TTC549 (cell line): ENCODE measurements at regions not wholly inside any gene's neighbourhood (a gene's known extent, or its start where the extent isn't known, plus 50 kb on each side); places are given as distances from the start of the nearest gene placed in this dataset.

Source experiments
- FAIRE-seq: peaks from 2 replicates; lab custom pipeline; 2012; peaks lifted over from hg19 to GRCh38; lab: Jason Lieb, UNC

DNA sequence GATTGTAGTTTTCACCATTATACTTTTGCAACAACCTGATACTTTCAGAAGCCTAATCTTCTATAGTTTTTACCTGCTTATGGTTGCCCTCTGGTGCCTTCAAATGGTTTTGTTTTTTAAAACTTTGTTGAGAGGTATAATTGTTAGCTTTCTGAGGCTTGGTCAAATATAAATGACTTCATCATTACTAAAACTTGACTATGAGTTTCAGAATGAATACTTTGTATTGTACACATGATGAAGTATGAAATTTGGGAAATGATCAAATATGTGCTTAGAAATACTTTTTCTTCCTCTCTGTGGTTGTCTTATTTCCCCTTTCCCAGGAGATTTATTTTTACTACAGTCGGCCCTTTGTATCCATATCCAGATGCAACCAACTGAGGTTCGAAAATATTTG is 151.8 kb upstream of the B3GALT2 start:
- FAIRE-seq = no peak

DNA sequence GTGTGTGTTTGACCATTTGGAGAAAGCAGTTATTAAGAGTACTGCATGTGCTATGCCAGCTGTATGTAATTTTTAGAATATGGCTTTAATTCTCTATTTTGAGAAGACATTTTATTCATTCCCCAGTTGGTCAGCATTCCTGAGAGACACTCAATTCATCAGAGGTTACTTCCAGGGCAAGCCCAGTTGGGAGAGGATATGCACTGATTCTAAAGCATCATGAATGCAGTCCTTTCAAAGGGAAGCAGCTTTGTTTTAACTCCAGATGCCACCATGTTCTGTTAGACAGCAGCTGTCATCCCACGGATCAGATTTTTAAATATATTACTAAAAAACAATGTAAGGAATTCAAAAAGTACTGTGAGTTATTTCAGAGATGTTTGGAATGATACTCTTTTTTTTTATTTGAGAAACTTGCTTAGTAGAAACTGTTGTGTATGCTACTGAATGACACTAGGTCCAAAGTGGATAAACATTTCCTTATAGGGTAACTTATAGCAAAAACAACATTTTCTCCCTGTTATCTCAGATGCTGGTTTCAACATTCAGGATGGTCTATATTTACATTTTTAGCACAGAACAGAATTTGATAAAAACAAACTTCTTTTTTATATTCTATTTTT is 149.5 kb upstream of the B3GALT2 start:
- peak; percentile 54 for FAIRE-seq

DNA sequence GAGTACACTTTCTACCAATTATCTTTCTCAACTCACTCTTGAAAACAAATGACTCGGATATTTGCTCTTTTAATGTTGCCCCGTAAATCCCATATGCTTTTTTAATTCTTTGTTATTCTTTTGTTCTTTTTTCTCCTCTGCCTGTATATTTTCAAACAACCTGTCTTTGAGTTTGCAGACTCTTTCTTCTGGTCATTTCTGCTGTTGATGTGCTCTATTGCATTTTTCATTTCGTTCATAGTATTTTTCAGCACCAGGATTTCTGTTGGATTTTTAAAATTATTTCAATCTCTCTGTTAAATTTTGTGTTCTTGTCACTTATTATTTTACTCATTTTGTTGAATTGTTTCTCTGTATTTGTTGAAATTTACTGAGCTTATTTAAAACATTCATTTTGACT is 146.8 kb upstream of the B3GALT2 start:
- peak; percentile 46 for FAIRE-seq

DNA sequence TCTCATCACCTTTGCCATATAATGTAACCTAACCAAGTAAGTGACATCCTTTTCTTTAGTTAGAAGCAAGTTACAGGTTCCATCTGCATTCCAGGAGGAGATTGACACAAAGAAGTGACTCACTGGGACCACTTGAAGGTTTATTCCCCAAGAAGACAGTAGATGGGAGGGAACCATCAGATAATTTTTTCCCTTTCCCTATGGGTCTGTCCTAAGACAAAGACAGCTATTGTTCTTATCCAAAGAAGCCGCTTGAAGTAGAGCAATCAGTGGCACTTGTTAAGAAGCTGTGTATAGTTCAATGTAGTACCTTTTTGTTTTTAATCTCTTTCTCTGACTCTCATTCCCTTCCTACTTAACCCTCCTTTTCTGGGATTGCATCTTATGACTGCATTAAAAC is 139.9 kb upstream of the B3GALT2 start:
- FAIRE-seq = no peak

DNA sequence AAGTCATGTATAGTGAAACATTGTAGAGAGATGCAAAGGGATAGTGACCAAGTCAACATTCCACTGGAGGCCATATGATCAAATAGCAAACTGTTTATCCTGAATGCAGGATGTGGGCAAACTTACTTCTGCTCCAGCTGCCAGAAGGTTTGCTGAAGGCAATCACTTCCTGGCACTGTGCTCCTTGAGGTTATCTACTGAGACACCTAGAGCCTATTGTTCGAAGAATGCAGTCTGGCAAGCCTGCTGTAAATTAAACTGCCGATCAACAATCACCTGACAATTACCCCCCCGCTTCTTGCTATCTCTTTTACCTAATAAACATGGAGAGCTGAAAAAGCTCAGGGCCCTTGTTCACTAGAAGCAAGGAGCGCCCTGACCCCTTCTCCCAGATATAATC is 139.4 kb upstream of the B3GALT2 start:
- no peak for FAIRE-seq

DNA sequence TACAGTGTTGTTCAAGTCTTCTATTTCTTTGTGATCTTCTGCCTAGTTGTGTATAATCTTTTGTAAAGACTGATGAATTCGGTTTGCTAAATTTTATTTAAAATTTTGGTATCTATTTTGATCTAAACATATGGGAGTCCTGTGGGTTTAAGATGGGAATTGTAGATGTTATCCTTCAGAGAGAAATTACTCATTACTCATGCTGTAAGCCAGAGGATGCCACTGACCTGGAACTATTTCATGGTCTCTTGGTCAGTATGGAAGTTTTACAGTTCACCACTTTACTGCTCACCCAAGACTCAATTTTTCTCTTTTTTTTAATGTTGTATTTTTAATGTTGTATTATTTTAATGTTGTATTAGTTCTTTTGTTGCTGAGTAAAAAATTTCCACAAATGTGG is 138.6 kb upstream of the B3GALT2 start:
- no peak for FAIRE-seq

DNA sequence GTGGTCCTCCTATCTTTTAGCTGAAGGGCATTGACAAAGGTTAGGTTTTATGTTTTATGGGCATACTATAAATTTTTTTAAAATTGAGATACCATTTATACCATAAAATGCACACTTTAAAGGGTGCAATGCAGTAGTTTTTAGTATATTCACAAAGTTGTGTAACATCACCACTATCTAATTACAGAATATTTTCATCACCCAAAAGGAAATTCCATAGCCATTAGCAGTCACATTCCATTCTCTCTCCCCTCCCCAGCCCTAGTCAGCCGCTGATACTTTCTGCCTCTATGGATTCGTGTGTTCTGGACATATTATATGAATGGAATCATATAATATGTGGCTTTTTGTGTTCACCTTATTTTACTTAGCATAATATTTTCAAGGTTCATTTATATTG is 135.8 kb upstream of the B3GALT2 start:
- FAIRE-seq = no peak

DNA sequence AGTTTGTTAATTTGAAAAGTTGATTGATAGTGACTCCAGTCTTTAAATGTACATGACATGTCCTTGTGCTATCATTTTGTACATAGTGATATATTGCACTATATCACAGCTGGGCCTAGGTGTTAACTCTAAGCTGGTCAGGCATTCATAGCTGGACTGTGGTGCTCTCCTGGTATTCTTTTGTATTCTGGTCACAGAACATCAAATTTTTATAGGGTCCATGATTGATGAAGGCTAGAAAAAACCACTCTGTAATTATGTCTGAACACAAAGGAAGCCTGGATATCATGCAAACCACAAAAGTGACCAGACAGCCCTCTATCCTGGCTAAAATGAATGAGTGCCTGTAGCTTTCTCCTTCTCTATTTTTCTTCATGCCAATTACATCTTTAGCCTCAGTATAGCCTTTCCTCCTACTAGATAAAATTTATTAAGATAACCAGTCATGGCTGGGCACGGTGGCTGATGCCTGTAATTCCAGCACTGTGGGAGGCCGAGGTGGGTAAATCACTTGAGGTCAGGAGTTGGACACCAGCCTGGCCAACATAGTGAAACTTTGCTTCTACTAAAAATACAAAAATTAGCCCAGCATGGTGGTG is 134.9 kb upstream of the B3GALT2 start:
- FAIRE-seq = no peak

DNA sequence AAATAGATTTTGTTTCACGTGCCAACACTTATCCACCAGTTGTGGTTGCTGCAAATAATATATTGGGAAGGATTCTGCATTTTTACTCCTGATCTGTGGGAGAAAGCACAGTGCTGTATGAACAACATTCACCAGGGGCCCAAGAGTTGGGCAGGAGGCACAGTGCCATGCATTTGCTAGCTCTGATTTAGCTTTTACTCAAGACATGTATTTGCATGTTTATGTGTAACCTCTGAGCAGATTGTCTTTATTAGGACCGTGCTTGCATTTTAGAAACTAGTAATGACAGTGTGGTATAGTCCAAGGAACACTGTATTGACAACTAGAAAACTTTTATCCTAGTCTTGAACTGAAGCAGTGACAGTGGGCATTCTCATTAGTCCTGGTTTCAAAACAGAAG is 133.9 kb upstream of the B3GALT2 start:
- no peak for FAIRE-seq

DNA sequence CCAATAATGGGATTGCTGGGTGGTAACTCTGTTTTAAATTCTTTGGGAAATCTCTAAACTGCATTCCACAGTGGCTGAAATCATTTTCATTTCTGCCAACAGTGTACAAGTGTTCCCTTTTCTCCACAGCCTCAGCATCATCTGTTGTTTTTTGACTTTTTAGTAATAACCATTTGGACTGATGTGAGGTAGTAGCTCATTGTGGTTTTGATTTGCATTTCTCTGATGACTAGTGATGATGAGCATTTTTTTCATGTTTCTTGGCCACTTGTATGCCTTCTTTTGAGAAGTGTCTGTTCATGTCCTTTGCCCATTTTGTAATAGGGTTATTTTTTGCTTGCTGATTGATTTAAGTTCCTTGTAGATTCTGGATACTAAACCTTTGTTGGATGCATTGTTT is 131.9 kb upstream of the B3GALT2 start:
- FAIRE-seq = no peak

DNA sequence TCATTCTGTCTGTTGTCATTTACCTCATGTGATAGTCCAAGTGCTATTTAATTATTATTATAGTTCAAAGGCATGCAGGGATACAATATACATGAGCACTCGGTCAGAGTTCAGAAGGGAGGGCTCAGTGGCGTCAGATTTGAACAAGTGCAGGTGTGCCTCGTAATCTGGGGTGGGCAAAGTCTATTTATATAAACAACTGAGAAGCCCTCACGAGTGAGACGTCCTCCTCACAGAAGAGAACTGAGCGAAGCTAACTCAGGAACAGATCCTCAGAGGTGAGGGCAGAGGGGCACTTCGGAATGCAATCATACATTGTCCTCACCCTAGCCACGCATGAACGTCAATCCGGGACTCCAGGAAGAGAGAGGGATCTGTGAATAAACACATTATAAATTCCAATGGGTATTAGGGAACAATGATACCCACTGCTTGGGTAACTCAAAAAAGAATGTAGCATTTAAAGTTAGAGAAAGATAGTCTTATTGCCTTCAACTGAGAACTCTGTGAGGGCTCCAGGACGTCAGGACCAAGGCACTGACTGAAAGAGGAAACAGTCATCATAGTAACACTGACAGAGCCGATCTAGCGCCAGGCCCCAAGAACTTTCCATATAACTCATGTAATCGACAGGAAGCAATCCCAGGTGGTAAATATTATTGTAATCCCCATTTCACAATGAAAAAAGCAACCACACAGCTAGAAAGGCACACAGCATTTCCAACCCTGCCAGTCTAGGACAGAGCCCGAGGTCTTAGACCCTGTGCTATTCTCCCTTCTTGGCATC is 127.1 kb upstream of the B3GALT2 start:
- no peak for FAIRE-seq

DNA sequence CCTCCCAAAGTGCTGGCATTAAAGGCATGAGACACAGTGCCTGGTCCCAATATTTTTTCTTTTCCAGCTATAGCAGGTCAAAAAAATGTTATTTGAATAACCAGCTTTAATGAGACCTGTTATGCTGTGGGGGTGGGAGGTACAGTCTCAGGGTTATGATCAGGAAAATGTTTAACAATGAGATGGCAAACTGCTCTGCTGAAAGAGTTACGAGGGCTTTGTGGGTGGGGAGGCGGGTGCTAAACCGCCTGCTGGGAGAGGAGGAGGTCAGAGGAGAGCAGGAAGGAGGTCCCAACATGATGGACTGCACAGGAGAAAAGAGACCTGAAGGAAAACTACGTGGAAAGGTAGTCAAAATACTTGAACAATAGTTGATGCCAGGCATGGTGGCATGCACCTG is 126.0 kb upstream of the B3GALT2 start:
- FAIRE-seq = no peak

DNA sequence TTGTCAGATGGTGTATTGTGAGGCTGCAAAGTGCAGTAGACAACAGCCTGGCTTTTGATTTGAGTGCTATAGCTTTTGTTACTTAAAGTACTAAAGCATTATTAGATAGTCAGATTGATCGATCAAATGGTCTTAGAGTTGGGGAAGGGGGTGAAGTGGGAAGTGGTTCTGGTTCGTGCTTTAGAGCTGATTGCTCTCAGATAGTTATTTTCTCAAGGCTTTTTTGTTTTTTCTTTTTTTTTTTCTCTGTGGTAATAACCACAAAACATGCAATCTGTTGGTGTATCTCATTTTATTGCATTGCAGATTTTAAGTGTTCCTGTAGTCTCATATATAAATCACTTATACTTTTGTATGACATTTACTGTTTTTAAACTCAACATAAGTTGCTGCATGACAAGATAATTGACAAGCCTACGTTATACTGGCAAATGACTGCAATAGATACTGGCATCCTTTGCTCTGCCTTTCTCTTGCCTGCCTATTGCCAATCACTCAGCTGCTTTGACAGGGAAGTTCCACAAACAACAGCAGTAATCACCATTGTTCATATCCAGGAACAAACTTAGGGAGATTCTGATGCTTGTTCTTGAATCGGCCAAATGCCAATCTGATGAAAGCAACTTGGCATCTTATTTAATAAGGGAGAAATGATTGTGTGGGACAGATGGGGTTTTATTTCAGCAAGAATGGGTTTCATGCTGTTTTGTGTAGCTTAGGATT is 125.0 kb upstream of the B3GALT2 start:
- FAIRE-seq = no peak

DNA sequence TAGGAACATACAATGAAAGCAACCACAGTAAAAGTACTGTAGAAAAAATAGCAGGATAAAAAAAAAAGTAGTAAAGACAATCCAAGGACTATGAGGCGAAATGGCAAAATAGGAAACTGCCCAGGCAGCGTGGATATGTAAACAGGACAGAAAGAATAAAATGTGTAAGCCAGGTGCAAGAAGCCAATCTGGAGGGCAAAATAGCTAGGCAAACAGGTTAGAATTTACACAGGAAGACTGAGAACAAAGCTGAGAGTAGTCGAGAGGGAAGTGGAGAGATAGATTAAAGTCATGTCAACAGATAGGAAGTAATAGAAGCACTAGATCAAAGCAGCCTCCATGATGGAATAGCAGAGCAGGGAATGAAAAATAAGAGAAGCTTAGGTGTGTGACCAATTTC is 124.2 kb upstream of the B3GALT2 start:
- FAIRE-seq = no peak

DNA sequence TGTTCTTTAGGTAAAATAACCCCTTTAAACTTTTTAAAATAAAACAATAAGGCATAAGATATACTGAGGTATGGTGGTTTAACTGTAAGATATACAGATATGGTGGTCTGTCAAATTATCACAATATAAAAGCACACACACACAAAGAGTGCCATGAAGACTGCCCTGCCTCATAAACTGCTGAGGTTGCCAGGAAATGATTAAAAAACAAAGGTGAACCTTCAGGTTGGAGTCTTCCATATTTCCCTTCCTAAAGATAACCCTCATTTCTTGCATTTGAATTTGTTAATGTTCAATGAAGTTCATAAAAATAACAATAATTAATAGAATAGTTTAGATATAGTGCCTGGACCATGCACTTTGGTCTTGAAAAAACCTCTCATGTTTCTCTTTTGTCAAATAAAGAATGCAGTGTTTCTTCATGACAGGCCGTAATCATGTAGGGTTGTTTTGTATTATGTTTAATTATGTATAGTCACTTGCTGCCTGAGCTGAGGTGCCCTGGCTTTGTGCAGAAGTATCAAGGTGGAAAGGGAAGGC is 123.6 kb upstream of the B3GALT2 start:
- no peak for FAIRE-seq

DNA sequence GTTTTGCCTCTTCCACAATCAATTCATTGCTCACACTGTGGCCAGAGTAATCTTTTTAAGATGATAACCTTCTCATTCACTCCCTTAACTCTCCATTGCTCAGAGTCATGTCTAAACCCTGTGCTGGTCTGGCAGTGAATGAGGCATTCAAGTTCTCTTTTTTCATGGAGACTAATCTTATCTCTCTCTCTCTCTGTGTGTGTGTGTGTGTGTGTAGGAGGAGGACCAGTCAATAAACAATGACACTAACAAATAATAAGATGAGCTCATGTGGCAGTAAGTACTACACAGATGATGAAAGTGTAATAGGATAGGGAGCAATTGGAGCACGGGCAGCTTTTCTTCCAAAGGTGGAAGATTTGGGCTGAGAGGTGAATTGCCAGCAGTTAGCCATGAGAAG is 122.0 kb upstream of the B3GALT2 start:
- no peak for FAIRE-seq

DNA sequence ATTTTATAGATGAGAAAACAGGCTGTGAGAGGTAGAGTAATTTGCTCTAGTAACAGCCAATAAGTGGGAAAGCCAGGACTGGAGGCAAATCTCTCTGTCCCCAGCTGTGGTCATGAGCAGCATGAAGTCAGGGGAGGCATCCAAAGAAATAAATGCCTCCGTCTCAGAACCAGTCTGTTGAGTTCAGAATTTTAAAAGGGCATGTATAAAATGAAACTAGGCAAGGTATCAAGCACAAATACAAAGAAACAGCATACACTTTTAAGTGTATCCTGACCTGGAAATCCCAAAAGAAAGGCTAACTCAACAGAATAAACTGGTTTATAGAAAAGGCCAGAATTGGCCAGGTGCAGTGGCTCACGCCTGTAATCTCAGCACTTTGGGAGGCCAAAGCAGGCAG is 120.0 kb upstream of the B3GALT2 start:
- no peak for FAIRE-seq
